ENCODE measurements at regions not wholly inside any gene's neighbourhood (a gene's known extent, or its start where the extent isn't known, plus 50 kb on each side); places are given as distances from the start of the nearest gene placed in this dataset.

GRCh38 chr11:109554951-109555350, 133.0 kb downstream of the C11orf87 start:
- no peak for DNase-seq (ENCODE audit: low spot score)
- no peak for TF ChIP-seq CTCF (IDR thresholded peaks at IDR 0.05; ENCODE audit: extremely low read depth, missing control alignments)

- no peak for DNase-seq (ENCODE audit: low spot score)
- no peak for TF ChIP-seq CTCF (IDR thresholded peaks at IDR 0.05; ENCODE audit: extremely low read depth, missing control alignments)
Measured at GRCh38 chr11:109564241-109564640, 142.3 kb downstream of the C11orf87 start.

- DNase-seq (ENCODE audit: low spot score) = no peak
- no peak for TF ChIP-seq CTCF (IDR thresholded peaks at IDR 0.05; ENCODE audit: extremely low read depth, missing control alignments)
Measured at GRCh38 chr11:109582470-109582869, 160.5 kb downstream of the C11orf87 start.

GRCh38 chr11:109584001-109584972, 162.3 kb downstream of the C11orf87 start:
- TF ChIP-seq CTCF (IDR thresholded peaks at IDR 0.05; ENCODE audit: extremely low read depth, missing control alignments) = no peak
- DNase-seq (ENCODE audit: low spot score) = no peak

GRCh38 chr11:109586789-109587188, 164.8 kb downstream of the C11orf87 start:
- TF ChIP-seq CTCF (IDR thresholded peaks at IDR 0.05; ENCODE audit: extremely low read depth, missing control alignments) = no peak
- no peak for DNase-seq (ENCODE audit: low spot score)

- no peak for TF ChIP-seq CTCF (IDR thresholded peaks at IDR 0.05; ENCODE audit: extremely low read depth, missing control alignments)
- no peak for DNase-seq (ENCODE audit: low spot score)
Measured at GRCh38 chr11:109590782-109591181, 168.8 kb downstream of the C11orf87 start.

GRCh38 chr11:109597336-109597735, 175.3 kb downstream of the C11orf87 start:
- no peak for DNase-seq (ENCODE audit: low spot score)
- no peak for TF ChIP-seq CTCF (IDR thresholded peaks at IDR 0.05; ENCODE audit: extremely low read depth, missing control alignments)

Data from GM20000 (cell line).